ENCODE measurements at regions not wholly inside any gene's neighbourhood (a gene's known extent, or its start where the extent isn't known, plus 50 kb on each side); places are given as distances from the start of the nearest gene placed in this dataset.

DNA sequence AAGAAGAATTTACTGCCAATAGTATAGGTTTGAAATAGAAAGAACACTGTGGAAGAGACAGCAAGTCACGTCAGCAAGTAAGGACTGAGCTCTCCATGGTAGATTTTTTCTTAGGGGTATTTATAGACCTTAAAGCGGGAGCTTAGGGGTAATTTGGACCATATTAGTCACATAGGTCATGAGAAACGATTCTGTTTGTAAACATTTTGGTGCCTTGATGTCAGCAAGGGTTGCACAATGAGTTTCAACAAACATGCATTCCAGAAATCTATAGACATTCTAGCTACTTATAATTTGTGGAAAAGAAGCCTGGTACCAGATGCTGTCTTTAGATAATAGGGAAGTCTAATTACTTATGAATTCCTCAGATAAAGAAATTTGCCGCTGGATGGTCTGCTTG, 624.7 kb downstream of the TDRD15 start:
- no peak for TF ChIP-seq CTCF (conservative IDR thresholded peaks at IDR 0.05 in 1 of 2, IDR thresholded peaks at IDR 0.05 in 1 of 2; ENCODE audit: low read depth in 1 of 2, low read length in 2 of 2)
- TF ChIP-seq EZH2 (IDR thresholded peaks at IDR 0.05; ENCODE audit: low read length, missing control alignments), result no peak
